NB4 (cell line): ENCODE measurements at regions not wholly inside any gene's neighbourhood (a gene's known extent, or its start where the extent isn't known, plus 50 kb on each side); places are given as distances from the start of the nearest gene placed in this dataset.

Source experiments
- MYC ChIP-seq: IDR thresholded peaks from 2 replicates; pipeline ENCODE4 v1.6.1; 2011; ENCODE audit warnings: low read depth, low read length
- POLR2A ChIP-seq: IDR thresholded peaks from 2 replicates; pipeline ENCODE4 v1.6.1; 2011; ENCODE audit warnings: mild to moderate bottlenecking; ENCODE audit not compliant: insufficient read length; ENCODE audit errors: extremely low read depth
- TF ChIP-seq, protein P1 (sequence below): IDR thresholded peaks from one replicate; pipeline ENCODE4 v1.5.1; 2012; ENCODE audit warnings: low read depth, low read length
- TF ChIP-seq, protein P2 (sequence below): IDR thresholded peaks from 2 replicates; pipeline ENCODE4 v1.6.1; 2011; ENCODE audit warnings: low read depth, low read length

DNA sequence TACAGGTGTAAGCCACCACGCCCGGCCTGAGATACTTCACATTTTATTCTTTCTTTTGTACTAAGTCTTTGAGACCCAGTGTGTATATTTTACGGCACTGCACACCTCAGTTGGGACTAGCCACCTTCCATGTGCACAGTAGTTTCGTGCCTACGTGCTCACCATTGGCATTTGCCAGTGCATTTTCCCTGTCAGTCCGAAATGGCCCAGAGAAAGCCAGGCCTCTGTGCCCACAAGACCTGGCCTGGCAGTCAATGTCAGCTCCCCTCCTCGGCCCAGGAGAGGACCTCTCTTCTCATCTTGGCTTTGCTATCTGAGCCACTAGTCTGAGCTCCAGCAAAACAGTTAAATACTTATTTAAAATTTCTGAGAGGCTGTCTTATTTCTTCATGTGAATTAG is 147.8 kb upstream of the KLHL29 start:
- TF ChIP-seq POLR2A (no peak), MYC (no peak)
- TF ChIP-seq, protein P1, sequence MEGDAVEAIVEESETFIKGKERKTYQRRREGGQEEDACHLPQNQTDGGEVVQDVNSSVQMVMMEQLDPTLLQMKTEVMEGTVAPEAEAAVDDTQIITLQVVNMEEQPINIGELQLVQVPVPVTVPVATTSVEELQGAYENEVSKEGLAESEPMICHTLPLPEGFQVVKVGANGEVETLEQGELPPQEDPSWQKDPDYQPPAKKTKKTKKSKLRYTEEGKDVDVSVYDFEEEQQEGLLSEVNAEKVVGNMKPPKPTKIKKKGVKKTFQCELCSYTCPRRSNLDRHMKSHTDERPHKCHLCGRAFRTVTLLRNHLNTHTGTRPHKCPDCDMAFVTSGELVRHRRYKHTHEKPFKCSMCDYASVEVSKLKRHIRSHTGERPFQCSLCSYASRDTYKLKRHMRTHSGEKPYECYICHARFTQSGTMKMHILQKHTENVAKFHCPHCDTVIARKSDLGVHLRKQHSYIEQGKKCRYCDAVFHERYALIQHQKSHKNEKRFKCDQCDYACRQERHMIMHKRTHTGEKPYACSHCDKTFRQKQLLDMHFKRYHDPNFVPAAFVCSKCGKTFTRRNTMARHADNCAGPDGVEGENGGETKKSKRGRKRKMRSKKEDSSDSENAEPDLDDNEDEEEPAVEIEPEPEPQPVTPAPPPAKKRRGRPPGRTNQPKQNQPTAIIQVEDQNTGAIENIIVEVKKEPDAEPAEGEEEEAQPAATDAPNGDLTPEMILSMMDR: no peak
- TF ChIP-seq, protein P2, sequence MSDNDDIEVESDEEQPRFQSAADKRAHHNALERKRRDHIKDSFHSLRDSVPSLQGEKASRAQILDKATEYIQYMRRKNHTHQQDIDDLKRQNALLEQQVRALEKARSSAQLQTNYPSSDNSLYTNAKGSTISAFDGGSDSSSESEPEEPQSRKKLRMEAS: no peak
